NCI-H748 (cell line): ENCODE measurements at regions not wholly inside any gene's neighbourhood (a gene's known extent, or its start where the extent isn't known, plus 50 kb on each side); places are given as distances from the start of the nearest gene placed in this dataset.
"Not testable (repeated sequence)": the region's sequence is repeated elsewhere in the genome, so short reads cannot be mapped to it uniquely, and the experiment has no call there.

ENCODE experiments used
- DNase-seq: peaks from one replicate; lab custom pipeline; 2025; ENCODE audit not compliant: unreplicated experiment; lab: John Stamatoyannopoulos, UW

GRCh38 chr1:172914501-172915144 lies 136.1 kb downstream of the TNFSF18 start:
- DNase-seq, result no peak

GRCh38 chr1:172915271-172915670 lies 135.5 kb downstream of the TNFSF18 start:
- DNase-seq, result no peak

- no peak for DNase-seq
These were observed 134.6 kb downstream of the TNFSF18 start for GRCh38 chr1:172916116-172916515.

- DNase-seq, result no peak
These were observed 132.8 kb downstream of the TNFSF18 start for GRCh38 chr1:172917972-172918371.

GRCh38 chr1:172918478-172918877 lies 132.3 kb downstream of the TNFSF18 start:
- no peak for DNase-seq

GRCh38 chr1:172926070-172926469 lies 124.7 kb downstream of the TNFSF18 start:
- no peak for DNase-seq

GRCh38 chr1:172928412-172928811 lies 122.3 kb downstream of the TNFSF18 start:
- no peak for DNase-seq

GRCh38 chr1:172929006-172929405 lies 121.7 kb downstream of the TNFSF18 start:
- no peak for DNase-seq

- DNase-seq, result no peak
These were observed 120.6 kb downstream of the TNFSF18 start for GRCh38 chr1:172930142-172930541.

- DNase-seq, result no peak
These were observed 119.4 kb downstream of the TNFSF18 start for GRCh38 chr1:172931340-172931739.

GRCh38 chr1:172931761-172932160 lies 119.0 kb downstream of the TNFSF18 start:
- DNase-seq, result no peak

- no peak for DNase-seq
These were observed 117.8 kb downstream of the TNFSF18 start for GRCh38 chr1:172932981-172933380.

GRCh38 chr1:172934417-172934762 lies 116.4 kb downstream of the TNFSF18 start:
- no peak for DNase-seq

GRCh38 chr1:172935062-172935592 lies 115.6 kb downstream of the TNFSF18 start:
- no peak for DNase-seq

GRCh38 chr1:172936088-172936645 lies 114.6 kb downstream of the TNFSF18 start:
- DNase-seq, result no peak

- DNase-seq, result no peak
These were observed 112.1 kb downstream of the TNFSF18 start for GRCh38 chr1:172938681-172939080.

- no peak for DNase-seq
These were observed 111.3 kb downstream of the TNFSF18 start for GRCh38 chr1:172939475-172939874.

GRCh38 chr1:172940174-172940855 lies 110.4 kb downstream of the TNFSF18 start:
- DNase-seq, result no peak

- DNase-seq, result no peak
These were observed 109.3 kb downstream of the TNFSF18 start for GRCh38 chr1:172941471-172941870.

GRCh38 chr1:172941945-172942344 lies 108.8 kb downstream of the TNFSF18 start:
- DNase-seq, result no peak

- not testable (repeated sequence) for DNase-seq
These were observed 107.6 kb downstream of the TNFSF18 start for GRCh38 chr1:172943138-172943537.

GRCh38 chr1:172944931-172945330 lies 105.8 kb downstream of the TNFSF18 start:
- no peak for DNase-seq
